Astrocyte (in vitro differentiated cells and primary cell): ENCODE measurements at regions not wholly inside any gene's neighbourhood (a gene's known extent, or its start where the extent isn't known, plus 50 kb on each side); places are given as distances from the start of the nearest gene placed in this dataset.
"Not testable (repeated sequence)": the region's sequence is repeated elsewhere in the genome, so short reads cannot be mapped to it uniquely, and the experiment has no call there.

Experiments
- DNase-seq: peaks from one replicate; pipeline ENCODE4 v3.0.0-alpha.2; 2010; ENCODE audit warnings: low read depth
- FAIRE-seq: peaks from 2 replicates; lab custom pipeline; 2011; peaks lifted over from hg19 to GRCh38; lab: Jason Lieb, UNC
- H2AFZ ChIP-seq: 2 replicates; pipeline ENCODE4 v1.6.0; 2012; ENCODE audit warnings: low read depth, low read length, inconsistent platforms
- H3K27ac ChIP-seq: 2 replicates; pipeline ENCODE4 v1.5.1; 2011; ENCODE audit warnings: low read depth, low read length, inconsistent platforms
- H3K27me3 ChIP-seq: 2 replicates; pipeline ENCODE4 v1.6.0; 2011; ENCODE audit warnings: low read length, inconsistent platforms; ENCODE audit not compliant: insufficient read depth
- H3K36me3 ChIP-seq: 2 replicates; pipeline ENCODE4 v1.5.1; 2011; ENCODE audit warnings: low read length, inconsistent platforms; ENCODE audit not compliant: insufficient read depth
- H3K4me1 ChIP-seq: 2 replicates; pipeline ENCODE4 v1.5.1; 2011; ENCODE audit warnings: low read length, inconsistent platforms; ENCODE audit not compliant: insufficient read depth
- H3K4me2 ChIP-seq: 2 replicates; pipeline ENCODE4 v1.6.0; 2012; ENCODE audit warnings: low read length, inconsistent platforms
- H3K4me3 ChIP-seq: 2 replicates; pipeline ENCODE4 v1.5.1; 2011; ENCODE audit warnings: low read depth, mild to moderate bottlenecking, low read length, inconsistent platforms; ENCODE audit not compliant: insufficient read depth
- H3K79me2 ChIP-seq: 2 replicates; pipeline ENCODE4 v1.6.0; 2012; ENCODE audit warnings: mild to moderate bottlenecking, low read length, inconsistent platforms; ENCODE audit not compliant: insufficient read depth
- H3K9ac ChIP-seq: 2 replicates; pipeline ENCODE4 v1.6.0; 2012; ENCODE audit warnings: mild to moderate bottlenecking, low read length, inconsistent platforms
- H3K9me3 ChIP-seq: 2 replicates; pipeline ENCODE4 v1.5.1; 2012; ENCODE audit warnings: low read depth, mild to moderate bottlenecking, low read length, inconsistent platforms; ENCODE audit not compliant: insufficient read depth
- H4K20me1 ChIP-seq: 2 replicates; pipeline ENCODE4 v1.6.0; 2012; ENCODE audit warnings: low read length, inconsistent platforms; ENCODE audit not compliant: insufficient read depth
- H3K27ac Mint-ChIP-seq: one replicate; pipeline ENCODE4 v1.8.0; 2021; ENCODE audit warnings: mild to moderate bottlenecking, mixed read lengths; ENCODE audit not compliant: unreplicated experiment
- H3K27me3 Mint-ChIP-seq: one replicate; pipeline ENCODE4 v1.8.0; 2021; ENCODE audit warnings: low read depth, mixed read lengths; ENCODE audit not compliant: unreplicated experiment
- H3K36me3 Mint-ChIP-seq: one replicate; pipeline ENCODE4 v1.8.0; 2021; ENCODE audit warnings: low read depth, mixed read lengths; ENCODE audit not compliant: unreplicated experiment
- H3K4me1 Mint-ChIP-seq: one replicate; pipeline ENCODE4 v1.8.0; 2021; ENCODE audit warnings: low read depth, mixed read lengths; ENCODE audit not compliant: unreplicated experiment
- H3K4me3 Mint-ChIP-seq: one replicate; pipeline ENCODE4 v1.8.0; 2021; ENCODE audit warnings: mild to moderate bottlenecking, moderate library complexity, mixed read lengths; ENCODE audit not compliant: unreplicated experiment
- H3K9me3 Mint-ChIP-seq: one replicate; pipeline ENCODE4 v1.8.0; 2021; ENCODE audit warnings: mild to moderate bottlenecking, mixed read lengths; ENCODE audit not compliant: unreplicated experiment
- CTCF ChIP-seq: IDR thresholded peaks from 2 replicates; pipeline ENCODE4 v1.5.1; 2011; ENCODE audit warnings: low read depth, mild to moderate bottlenecking, inconsistent platforms, low read length, moderate library complexity; ENCODE audit not compliant: insufficient read depth
- EZH2 ChIP-seq: IDR thresholded peaks from 2 replicates; pipeline ENCODE4 v1.6.1; 2012; ENCODE audit warnings: mild to moderate bottlenecking, low read length, inconsistent platforms; ENCODE audit not compliant: insufficient read depth

GRCh38 chr5:74974451-74975091 lies 77.8 kb downstream of the GCNT4 start:
- H3K9me3 Mint-ChIP-seq = peaks cover 9% of the 10 kb centered on the region
- no peak overlapping the region for H2AFZ ChIP-seq
- H3K36me3 ChIP-seq = no peaks in the 10 kb centered on the region
- no peak overlapping the region for H3K27ac ChIP-seq
- H3K4me3 ChIP-seq = no peak overlapping the region
- no peak overlapping the region for H3K4me2 ChIP-seq
- H3K79me2 ChIP-seq = no peaks in the 10 kb centered on the region
- FAIRE-seq = no peak
- no peak overlapping the region for H3K27ac Mint-ChIP-seq
- H3K27me3 ChIP-seq = no peaks in the 10 kb centered on the region
- peaks cover 5% of the 10 kb centered on the region for H3K4me1 Mint-ChIP-seq
- H3K9ac ChIP-seq = no peak overlapping the region
- no peak overlapping the region for H3K4me3 Mint-ChIP-seq
- no peaks in the 10 kb centered on the region for H4K20me1 ChIP-seq
- no peaks in the 10 kb centered on the region for H3K4me1 ChIP-seq
- H3K27me3 Mint-ChIP-seq = no peaks in the 10 kb centered on the region
- H3K9me3 ChIP-seq = no peaks in the 10 kb centered on the region
- no peak for DNase-seq
- TF ChIP-seq CTCF (no peak), EZH2 (no peak)
- H3K36me3 Mint-ChIP-seq = no peaks in the 10 kb centered on the region

DNA sequence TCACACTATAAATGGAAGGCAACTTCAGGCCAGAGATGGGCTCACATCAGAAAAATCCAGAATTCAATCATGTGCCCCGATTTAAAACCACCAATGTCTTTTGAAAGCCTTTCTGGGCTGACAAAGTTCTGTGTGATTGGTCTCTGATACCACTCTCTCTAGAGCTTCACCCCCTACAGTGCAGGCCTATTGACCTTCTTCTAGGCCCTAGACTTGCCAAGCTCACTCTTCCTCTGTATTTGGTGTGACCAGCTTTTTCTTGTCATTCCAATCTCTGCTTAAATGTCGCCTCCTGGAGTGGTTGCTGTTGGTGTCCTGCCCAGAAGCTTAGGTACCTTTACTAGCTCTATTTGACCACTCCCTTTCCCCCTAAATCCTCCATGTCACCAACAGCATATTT lies 78.7 kb downstream of the GCNT4 start:
- Histone ChIP-seq H4K20me1 (no peaks in the 10 kb centered on the region), H3K4me1 (no peaks in the 10 kb centered on the region), H3K9me3 (no peaks in the 10 kb centered on the region), H3K27me3 (no peaks in the 10 kb centered on the region), H3K79me2 (no peaks in the 10 kb centered on the region), H2AFZ (no peak overlapping the region), H3K36me3 (no peaks in the 10 kb centered on the region), H3K27ac (no peak overlapping the region), H3K9ac (no peak overlapping the region), H3K4me3 (no peak overlapping the region), H3K4me2 (no peak overlapping the region)
- H3K4me1 Mint-ChIP-seq = peaks cover 5% of the 10 kb centered on the region
- H3K9me3 Mint-ChIP-seq = peaks cover 5% of the 10 kb centered on the region
- H3K27me3 Mint-ChIP-seq = no peaks in the 10 kb centered on the region
- H3K27ac Mint-ChIP-seq = no peak overlapping the region
- H3K36me3 Mint-ChIP-seq = no peaks in the 10 kb centered on the region
- no peak for TF ChIP-seq CTCF
- TF ChIP-seq EZH2 = no peak
- DNase-seq = no peak
- FAIRE-seq = no peak
- H3K4me3 Mint-ChIP-seq = no peak overlapping the region

DNA sequence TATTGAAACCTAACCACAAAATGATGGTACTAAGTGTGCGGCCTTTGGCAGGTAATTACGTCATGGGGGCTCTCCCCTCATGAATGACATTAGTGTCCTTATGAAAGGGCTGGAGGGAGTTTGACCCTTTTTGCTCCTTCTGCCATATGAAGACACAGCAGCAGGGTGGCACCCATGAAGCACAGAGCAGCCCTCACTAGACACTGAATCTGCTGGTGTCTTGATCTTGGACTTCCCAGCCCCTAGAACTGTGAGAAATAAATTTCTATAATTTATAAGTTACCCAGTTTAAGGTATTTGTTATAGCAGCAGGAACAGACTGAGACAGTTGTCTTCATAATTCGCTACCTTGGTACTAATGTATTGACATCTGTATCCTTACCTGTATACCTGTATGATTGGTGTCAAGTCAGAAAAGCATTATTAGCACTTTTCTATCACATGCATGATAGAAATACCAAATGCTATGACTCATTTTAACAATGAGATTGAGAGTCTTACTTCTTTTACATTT lies 80.4 kb downstream of the GCNT4 start:
- no peaks in the 10 kb centered on the region for H3K79me2 ChIP-seq
- Mint-ChIP-seq H3K4me3 (no peak overlapping the region), H3K36me3 (peaks cover 2% of the 10 kb centered on the region), H3K4me1 (peaks cover 5% of the 10 kb centered on the region), H3K9me3 (peaks cover 8% of the 10 kb centered on the region), H3K27ac (no peak overlapping the region), H3K27me3 (no peaks in the 10 kb centered on the region)
- no peaks in the 10 kb centered on the region for H3K27me3 ChIP-seq
- DNase-seq = no peak
- H3K9me3 ChIP-seq = no peaks in the 10 kb centered on the region
- H3K4me2 ChIP-seq = no peak overlapping the region
- no peak overlapping the region for H2AFZ ChIP-seq
- no peaks in the 10 kb centered on the region for H4K20me1 ChIP-seq
- H3K4me3 ChIP-seq = no peak overlapping the region
- no peak overlapping the region for H3K9ac ChIP-seq
- H3K36me3 ChIP-seq = no peaks in the 10 kb centered on the region
- FAIRE-seq = no peak
- H3K27ac ChIP-seq = no peak overlapping the region
- H3K4me1 ChIP-seq = no peaks in the 10 kb centered on the region
- no peak for TF ChIP-seq CTCF
- TF ChIP-seq EZH2 = no peak

- H3K4me2 ChIP-seq, H3K4me1 ChIP-seq, DNase-seq, H3K9me3 Mint-ChIP-seq, H3K27ac Mint-ChIP-seq, H3K27me3 ChIP-seq, H3K36me3 ChIP-seq, FAIRE-seq, H3K4me3 Mint-ChIP-seq, H3K79me2 ChIP-seq, H3K27me3 Mint-ChIP-seq, H3K4me3 ChIP-seq, H2AFZ ChIP-seq, H3K9me3 ChIP-seq, H4K20me1 ChIP-seq, H3K9ac ChIP-seq, H3K27ac ChIP-seq, H3K36me3 Mint-ChIP-seq, H3K4me1 Mint-ChIP-seq: not testable (repeated sequence)
Observed at GRCh38 chr5:74970891-74971290, 81.5 kb downstream of the GCNT4 start.
